ENCODE measurements at regions not wholly inside any gene's neighbourhood (a gene's known extent, or its start where the extent isn't known, plus 50 kb on each side); places are given as distances from the start of the nearest gene placed in this dataset.

DNA sequence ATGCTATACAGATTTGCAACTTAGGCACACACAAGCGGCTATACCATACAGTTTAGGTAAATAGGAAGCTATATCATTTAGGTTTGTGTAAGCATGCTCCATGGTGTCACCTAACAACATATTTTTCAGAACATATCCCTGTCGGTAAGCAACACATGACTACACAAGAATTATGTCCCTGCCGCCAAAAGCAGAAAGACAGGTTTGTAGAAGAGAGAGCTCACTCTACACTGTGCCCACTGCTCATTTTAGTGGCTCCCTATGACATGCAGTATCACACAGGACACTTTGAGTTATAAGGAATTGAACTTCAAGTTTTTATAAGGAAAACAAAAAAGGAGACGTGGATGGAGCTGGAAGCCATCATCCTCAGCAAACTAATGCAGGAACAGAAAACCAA is 132.5 kb upstream of the KAZN start:
- DNase-seq, result no peak

DNA sequence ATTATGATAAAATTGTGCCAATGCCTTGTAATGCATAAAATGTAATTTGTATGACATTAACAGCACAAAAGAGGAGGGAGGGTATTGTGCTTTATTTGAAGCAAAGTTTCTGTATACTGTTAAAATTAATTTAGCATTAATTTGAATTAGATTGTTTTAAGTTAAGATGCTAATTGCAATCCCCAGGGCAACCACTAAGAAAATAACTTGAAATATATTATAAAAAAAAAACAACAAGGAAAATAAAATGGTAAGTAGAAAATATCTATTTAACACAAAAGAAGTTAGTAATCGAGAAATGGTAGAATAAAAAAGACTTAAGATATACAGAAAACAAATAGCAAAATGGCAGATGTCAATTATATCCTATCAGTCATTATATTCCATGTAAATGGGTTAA is 131.4 kb upstream of the KAZN start:
- DNase-seq, result no peak

DNA sequence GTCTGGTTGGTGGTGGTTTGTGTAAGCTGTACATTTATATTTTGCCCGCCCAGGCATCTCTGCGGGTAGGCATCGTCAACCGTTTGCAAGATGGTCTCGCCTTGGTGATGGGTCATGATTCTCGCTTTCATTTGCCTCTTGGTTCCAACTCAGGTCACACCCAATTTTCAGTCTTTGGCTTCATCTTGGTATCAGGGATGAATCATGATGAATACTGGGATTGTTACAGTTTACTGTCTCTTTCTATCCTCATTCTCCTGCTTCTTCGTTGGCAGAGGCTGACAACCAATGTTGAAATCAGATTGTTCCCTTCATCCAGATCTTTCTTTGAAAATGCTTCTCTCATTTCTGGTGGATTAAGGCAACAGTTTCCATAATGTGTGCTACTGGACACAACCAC is 129.7 kb upstream of the KAZN start:
- DNase-seq, result no peak

DNA sequence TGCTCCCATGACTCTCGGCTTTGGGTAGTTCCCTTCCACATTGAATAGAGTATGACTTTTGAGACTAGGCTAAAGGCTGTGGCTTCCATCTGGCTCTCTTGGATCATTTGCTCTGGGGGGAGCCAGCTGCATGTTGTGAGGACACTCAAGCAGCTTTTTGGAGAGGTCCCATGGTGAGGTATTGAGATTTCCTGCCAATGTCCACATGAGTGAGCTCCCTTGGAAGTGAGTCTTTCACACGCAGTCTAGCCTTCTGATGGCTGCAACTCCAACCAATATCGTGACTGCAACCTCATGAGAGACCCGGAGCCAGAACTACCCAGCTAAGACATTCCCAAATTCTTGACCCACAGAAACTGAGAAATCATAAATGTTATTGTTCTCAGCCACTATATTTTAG is 127.7 kb upstream of the KAZN start:
- DNase-seq, result no peak

DNA sequence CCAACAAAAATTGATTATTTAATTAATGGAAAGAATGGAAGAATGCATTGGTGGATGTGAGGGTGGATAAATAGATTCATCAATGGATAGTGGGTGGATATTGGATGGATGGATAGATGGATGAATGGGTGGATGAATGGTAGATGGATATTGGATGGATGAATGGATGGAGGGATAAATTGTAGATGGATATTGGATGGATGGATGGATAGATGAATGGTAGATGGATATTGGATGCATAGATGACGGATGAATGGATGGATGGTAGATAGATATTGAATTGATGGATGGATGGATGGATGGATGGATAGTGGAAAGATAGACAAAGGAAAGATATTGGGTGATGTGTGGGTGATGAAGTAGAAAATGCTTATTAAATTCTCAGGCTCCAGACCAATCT is 123.6 kb upstream of the KAZN start:
- DNase-seq, result no peak

DNA sequence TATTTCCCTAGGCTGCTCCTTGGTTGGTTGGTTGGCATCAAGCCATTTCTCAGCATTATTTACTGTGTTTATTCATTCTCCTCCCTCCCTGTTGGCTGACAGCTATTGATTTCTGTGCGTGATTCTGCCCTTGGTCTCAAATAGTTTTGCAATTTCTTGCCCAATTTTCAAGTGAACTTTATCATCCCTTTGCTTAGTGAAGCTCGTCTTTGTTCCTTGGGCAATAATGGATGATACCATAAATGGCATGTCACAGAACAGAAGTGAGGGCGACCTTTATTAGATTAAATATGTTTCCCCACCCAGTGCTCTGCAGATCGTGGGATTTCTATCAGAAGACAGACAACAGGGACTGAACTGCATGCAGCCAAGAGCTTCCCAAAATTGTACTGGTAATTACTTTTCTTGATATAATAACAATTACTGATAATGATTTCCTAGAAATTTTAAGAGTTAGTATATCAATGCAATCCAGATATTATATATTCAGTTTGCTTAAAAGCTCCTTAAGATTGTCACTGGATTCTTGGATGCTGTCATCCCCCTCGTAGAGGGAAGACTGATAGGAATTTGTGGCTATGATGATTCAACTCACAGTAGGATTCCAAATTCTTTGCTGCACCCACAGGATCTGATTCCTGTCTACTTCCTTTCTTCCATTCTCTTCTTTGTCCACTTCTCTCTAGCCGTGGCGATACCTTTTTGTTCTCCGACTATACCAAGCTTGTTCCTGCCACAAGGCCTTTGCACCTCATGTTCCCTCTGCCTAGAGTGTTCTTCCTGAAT is 122.1 kb upstream of the KAZN start:
- peak; percentile 73 for DNase-seq

DNA sequence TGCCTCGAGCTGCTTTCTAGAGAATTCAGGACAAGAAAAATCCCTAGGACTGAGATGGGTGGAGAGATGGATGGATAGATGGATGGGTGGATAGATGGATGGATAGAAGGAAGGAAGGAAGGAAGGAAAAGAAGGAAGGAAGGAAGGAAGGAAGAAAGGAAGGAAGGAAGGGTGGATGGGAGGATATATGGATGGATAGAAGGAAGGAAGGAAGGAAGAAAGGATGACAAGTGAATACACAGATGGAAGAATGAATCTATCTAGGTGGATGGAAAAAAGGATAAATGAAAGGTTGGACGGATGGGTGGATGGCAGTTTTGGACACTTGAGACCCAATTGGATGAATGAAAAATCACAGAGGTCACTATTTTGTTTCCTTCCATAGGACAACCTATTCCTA is 120.4 kb upstream of the KAZN start:
- no peak for DNase-seq

DNA sequence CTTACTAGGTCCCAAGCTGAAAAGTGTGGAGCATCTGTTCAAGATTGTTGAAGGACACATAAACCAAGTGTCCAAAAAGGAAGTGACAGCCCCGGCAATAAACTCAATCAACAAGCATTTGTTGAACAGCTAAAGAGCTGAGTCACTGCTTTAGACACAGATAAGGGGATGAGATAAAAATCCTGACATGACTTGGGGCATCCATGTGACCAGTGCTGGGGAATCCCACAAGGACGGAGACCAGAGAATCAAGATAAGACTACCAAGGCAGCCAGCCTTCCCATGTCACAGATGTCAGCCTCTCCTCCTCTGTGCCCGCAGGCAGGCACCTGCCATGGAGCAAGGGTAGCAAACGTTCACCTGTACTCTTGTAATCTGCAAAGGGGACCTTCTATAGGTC is 118.6 kb upstream of the KAZN start:
- DNase-seq, result no peak

DNA sequence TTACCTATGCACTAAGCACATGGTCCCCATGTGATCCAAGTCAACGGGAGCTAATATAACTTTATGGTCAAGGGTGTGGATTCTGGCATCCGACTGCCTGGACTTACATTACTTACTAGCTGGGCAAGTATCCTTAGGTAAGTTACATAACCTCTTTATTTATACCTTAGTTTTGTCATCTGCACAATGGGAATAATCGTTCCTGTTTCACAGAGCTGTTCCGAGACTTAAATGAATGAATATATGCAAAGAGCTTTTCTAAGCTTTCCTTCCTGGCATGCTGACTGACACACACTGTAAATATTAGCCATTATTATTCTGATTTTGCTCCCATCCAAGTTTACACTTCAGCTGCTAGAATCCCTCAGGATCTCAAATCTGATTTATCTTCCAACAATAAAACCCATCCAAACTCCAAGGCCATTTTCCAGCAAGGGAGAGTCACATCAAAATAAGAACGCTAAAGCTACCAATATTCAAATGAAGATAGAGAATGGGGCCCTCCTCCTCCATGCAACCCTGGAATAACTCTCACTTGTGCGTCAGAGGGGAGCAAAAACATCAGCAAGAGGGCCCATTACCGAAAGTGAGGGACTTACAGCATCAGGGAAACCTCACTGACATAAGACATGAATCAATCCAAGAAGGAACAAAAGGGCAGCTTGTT is 115.6 kb upstream of the KAZN start:
- no peak for DNase-seq

DNA sequence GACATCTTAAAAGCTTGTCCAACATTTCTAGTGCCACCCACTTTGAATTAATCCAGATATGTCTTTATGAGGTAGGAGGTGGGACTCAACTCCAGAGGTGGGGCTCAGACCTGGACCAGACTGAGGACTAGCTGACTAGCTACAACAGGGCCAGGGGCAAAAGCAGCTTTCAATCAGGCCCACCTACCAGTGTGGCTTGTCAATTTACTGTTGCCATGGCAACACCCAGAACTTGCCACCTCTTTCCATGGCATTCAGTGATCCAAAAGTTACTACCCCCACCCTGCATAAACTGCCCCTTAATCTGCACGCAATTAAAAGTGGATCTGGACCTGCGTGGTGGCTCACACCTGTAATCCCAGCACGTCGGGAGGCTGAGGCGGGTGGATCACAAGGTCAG is 113.2 kb upstream of the KAZN start:
- no peak for DNase-seq

DNA sequence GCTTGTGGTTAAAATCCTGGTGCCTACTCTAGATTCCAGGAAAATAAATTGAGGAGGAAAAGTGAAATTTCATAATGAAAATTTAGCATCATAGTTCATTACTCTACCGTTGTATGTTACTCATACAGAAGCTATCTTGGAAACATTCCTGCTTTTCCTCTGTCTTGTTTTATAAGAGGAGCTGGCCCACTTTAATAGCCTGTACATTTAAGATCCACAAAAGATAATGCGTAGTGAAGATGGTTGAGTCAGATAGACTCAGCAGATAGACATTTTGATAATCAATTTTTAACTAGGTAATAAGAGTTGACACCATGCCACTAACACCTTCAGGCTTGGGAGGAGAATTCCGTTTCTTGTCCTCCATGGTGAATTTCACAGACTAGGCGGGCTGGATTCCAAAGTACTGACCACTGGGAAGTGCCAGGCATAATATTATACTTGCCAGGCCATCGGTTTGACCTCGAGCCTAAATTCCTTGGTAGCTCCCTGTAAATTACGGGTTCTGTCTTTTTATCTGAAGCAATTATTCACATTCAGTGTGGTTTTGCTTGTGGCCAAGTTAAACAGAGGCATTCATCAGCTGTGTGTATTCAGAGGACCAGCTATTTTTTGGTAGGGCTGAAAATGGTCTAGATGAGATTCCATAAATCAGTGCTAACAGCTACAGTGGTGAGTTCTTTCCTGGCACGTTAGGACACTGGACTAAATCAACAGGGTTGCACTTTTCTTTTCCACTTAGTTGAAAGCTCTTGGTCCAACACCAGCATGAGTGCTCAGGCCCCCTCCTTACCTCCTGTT is 111.9 kb upstream of the KAZN start:
- peak; percentile 99 for DNase-seq

DNA sequence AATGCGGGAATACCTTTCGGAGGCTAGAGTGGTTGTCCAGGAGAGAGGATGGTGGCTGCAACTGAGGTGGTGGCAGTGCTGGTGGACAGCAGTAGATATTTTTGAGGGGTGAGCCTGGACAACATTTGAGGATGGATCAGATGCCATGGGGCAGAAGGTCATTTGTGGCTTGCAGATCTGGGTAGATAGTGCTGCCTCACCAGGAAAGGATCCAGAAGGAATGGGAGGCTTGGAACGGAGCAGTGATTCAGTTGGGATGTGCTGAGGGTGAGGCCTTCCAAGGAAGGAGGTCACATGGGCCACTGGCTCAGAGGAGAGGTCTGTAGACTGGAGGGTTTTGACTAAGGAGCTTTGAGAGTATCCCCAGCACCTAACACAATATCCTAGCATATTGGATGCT is 110.8 kb upstream of the KAZN start:
- no peak for DNase-seq

DNA sequence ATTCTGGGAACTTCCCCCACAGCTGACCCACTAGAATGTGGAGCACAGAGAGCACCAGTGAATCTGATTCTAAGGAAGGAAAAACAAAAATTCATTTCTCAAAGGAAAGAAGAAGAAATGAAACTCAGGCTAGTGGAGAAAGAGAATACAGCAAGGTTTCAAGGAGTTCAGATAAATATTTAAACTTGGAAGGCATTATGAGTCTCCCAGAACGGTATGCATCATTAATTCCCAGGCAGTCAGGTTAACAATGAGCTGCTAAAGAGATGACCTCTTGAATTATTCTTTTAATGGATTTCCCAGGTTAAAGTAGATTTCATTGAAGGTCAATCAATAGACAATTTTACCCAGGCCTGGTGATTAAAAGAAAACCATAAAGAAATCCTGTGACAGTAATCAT is 103.6 kb upstream of the KAZN start:
- no peak for DNase-seq

DNA sequence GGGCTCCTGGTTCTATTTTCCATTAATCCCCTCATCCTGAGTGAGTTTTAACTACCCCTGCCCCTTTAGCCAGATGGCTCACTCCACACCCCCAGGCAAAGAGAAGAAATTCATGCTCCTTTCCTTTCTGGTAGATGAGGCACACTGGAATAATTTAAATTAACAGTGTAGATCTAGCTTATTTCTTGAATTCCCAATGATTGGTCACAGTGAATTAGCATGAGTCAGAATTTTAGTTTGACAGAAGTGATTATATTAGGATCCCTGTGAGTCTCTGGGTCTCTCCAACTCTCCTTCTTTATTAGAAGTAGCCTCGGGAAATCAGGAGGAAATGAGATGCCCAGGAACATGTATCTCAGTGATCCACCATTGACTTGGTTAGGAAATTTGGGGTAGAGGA is 103.1 kb upstream of the KAZN start:
- DNase-seq, result no peak

DNA sequence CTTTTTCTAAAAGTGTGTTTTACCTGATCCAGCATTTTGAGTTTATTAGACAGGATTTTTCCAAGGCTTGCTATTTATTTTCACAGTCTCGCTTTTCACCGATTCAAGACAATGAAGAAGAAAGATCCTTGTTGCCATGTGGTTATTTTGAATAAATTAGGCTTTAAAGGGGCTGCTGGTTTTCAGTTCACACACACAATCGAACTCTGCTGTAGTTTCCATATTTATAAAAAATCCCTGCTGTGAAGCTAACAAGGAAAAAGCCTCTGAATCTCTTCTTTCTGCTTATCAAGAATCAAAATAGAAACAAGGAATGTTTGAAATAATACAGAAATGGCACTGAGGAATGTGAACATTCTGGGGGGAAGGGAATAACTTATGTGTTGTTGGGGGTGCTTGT is 102.5 kb upstream of the KAZN start:
- no peak for DNase-seq

DNA sequence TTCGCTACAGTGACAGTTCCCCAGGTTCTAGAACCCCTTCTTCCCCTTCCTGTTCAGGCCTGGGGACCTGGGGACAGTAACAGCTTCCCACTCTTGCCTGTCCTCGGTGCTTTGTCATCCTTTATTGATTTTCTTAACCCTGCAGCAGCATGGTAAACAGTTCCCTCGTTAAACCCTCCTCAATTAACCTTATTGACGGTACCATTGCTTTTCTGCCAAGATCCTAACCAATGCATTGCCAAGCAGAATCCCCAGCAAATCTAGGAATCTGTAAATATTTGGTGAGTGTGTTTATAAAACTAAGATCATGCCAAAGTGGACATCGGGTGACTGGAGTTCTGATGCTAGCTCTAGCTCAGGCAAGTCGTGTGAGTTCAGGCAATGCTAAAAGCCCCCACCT is 99.6 kb upstream of the KAZN start:
- DNase-seq, result no peak

DNA sequence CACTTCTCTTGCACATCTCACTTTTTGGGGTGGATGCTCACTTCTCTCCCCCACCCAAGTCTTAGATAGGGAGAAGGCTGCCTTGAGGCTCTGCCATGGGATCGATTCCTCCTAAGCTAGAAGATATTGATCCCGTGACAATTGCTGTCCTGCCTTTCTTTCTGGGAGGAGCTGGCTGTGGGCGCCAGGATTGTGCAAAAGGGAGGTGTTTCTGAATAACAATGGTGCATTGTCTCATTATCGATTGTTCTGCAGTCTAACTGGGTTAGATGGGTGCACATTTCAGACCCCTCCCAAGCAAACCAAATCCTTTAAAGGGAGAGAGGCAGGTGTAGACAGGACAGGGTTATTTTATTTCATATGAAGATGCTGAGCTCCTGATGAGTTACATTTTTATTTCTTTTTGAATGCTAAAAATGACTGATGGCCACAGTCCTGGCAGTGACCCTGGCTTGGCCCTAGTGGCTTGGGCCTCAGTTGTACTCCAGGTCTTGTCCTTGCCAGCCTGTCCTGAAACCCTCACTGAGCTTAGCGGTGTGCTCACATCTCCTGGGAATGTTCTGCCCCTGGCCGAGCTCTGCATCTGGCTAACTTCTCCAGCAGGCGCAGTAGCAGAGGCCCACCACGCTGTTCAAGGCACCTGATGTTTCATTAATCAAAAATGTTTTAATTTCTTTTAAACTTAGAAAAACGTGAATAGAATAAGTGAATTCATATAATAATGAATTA is 99.0 kb upstream of the KAZN start:
- DNase-seq, result no peak

DNA sequence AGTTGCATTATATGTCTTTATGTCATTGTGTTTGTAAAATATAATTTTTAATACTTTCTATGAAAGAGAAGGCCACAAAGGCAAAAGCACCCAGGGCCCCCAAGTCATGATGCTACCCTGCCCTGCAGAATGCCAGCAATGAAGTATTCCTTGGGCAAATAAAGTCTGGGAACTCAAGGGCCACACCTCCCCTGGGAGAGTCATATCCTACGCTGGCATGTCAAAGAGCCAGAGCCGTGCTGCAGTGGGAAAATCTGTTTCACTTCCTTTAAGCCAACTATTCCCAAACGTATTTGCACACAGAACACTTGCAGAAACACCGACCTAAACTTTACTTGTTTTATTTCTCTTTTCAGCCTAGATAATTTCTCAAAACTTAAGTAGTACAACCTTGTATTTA is 98.4 kb upstream of the KAZN start:
- DNase-seq, result no peak

DNA sequence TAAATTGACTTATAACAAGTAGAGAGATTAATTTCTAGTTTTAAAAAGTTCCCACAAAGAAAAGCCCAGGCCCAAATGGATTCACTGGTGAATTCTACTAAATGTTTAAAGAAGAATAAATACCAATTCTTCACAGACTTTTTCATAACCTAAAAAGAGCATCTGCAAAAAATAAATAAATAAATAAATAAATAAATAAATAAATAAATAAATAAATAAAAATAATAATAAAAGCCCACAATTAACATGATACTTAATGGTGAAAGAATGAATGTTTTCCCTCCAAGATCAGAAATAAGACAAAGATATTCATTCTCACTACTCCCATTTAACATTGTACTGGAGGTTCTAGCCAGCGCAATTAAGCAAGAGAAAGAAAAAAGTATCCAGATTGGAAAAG is 97.6 kb upstream of the KAZN start:
- DNase-seq, result no peak

DNA sequence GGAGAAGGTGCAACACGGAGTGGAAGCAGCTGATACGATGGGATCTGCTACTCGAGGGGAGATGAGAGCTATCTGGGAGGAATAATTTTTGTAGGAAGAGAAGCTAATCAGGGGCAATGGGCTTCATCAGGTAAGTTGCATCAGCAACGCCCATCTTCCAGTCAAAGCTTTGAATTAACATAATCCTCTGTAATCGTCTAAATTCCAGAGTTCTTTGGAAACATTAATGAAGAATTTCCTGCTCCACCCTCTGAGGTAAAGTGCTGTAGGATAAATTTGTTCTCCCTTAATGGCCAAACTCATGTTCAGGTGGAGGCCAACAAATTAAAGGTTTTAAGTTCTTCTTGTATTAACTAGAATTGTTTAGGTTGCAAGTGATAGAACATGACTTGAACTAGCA is 94.0 kb upstream of the KAZN start:
- DNase-seq, result no peak

DNA sequence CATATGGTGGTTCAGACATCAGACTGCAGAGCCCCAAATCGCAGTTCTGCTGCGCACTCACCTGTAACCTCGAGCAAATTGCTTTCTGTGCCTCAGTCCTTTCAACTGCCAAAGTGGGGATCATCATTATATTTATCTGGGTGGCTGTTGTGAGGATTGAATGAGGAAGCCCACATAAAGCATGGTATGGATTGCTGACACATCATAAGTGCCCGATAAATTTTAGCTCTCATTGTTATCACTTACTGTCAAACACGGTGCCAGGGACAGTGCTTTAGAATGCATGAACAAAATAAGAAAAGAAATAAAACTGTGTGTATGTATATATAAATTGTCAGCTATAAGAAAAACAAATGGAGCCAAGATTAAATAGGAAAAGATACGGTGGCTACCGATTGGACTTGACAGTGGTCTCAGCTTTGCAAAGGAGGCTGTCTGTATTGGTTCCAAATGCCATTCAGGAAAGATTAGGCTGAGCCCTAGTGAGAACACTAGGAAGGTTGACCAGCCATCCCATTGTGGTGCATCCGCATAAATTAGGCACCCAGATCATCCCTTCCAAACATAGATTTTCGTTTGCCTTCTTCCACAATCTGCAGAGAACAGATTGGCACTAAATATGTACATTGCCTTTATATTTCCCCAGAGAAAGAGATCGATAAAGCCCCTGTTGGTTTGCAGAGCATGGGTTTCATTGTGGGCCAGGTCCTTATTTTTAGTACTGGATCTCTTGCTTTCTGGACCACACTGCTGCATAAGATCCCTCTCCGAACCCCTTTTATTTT is 91.8 kb upstream of the KAZN start:
- no peak for DNase-seq

DNA sequence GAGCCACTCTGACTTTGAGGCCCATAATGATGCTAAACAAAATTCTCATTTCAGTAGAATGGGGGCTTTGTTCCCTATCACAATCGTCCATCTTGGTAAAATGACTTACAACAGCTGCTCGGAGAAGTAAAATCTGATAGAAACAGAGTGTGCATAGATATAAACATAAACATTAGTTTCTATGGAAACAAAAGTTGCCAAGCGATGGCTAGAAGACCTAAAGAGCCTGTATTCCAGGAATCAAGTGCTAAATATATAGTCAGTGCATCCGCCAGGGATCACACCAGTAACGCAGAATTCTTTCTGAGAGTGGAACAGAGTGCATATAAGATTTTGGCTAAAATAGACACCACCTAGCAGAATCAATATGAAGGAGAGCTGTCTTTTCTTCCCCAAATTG is 91.2 kb upstream of the KAZN start:
- DNase-seq, result no peak

All from fibroblast of skin of abdomen (primary cell).